CD4-positive, alpha-beta T cell treated with Interleukin-4 for 1 hour (primary cell): ENCODE measurements at regions not wholly inside any gene's neighbourhood (a gene's known extent, or its start where the extent isn't known, plus 50 kb on each side); places are given as distances from the start of the nearest gene placed in this dataset.

Experiments used
- DNase-seq, 2 donors: peaks; one replicate each; pipeline ENCODE4 v3.0.0-alpha.2; 2020 to 2022

DNA sequence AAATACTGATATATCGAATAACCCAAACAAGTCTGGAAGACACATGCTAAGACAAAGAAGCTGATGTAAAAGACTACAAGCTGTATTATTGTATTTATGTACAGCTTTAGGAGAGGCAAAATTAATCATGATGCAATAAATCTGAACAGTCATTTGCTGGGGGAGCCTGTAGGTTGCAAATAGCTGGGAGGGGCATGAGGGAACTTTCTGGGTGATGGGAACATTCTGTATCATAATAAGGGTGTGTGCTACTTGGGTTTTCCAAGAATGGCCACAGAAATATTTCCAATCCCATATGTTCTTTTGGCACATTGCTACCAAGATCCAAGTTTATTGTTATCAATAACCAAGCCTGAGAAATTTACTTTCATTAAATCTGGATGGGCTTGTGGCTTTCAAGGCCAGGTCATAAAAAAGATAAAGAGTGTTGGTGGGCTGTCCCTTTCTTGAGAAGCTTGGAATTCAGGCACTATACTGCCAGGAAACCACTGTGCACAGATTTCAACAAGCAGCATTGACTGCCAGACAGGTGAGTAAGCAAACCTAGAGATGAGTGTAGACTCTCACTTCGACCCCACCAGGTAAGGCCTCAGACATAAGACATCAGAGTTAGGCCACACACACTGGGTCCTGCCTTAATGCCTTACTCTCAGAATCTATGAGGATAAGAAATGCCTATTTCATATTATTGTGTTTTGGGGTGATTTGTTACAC, 629.7 kb upstream of the FZD8 start:
- no peak for DNase-seq

DNA sequence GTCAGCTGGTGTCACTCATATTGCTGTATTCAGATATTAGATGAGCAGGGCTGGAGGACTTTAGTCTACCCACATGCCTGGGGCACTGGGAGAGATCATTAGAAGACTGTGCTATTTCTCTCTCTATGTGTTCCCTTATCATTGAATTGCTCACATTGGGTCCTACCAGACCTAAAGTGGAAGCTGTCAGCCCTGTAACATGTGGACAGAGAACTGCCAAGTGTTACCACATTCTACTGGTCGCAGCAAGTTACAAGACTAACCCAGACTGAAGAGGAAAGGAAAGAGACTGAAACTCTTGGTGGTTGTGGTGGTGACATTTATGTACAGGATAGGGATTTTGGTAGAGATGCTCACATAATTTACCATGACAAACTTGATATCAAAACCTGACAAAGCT, 627.1 kb upstream of the FZD8 start:
- DNase-seq = no peak

DNA sequence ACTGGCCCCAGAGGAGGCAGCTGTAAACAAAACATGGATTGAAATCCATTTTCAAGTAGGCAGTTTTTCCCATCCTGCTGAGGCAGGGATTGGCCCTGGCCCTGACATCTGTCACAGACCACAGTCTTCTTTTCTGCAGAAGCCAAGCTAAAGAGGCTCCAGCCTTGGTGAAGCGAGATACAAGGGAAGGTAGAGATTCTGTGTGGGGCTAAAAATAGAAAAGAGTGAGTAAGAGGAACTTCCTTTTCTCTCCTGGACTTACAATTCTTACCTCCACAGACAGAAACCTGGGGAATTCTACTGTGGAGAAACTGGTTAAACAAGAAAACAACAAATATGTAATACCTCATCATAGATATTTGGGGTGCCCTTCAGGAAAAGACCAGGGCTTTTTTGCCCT, 624.8 kb upstream of the FZD8 start:
- no peak for DNase-seq

DNA sequence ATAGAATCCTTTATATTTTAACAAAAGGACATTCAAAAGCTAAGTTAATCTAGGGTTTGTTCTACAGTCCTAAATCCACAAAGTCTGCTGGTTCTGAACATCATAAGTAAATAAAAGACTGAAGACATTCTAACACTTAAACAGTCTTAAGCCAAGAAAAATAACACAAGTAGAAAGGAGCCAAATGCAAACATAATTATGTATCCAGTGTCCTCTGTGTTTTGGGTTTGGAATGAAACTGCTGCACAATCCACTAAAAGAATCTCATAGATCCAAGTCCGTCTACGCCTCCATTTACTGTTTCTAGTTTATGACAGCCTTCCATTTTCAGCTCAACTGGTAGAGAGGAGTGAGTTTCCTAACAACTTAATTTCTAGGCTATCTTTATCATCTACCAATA, 623.6 kb upstream of the FZD8 start:
- no peak for DNase-seq

DNA sequence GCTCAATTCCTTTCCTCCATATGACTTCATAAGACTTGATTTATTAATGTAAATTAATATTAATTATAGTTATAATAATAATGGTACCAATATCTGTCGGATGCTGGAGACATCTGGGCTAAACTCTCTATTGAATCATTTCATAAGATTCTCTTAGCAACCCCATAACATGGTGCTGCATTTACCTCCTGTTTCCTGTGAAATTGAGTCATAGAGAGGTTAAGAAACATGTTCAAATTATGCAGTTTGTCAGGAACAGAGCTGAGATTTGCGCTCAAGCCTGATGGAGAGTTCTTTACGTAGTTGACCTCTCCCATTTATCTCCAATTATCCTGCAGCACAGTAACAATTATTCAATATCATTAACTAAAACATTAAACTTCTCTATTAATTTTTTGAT, 621.8 kb upstream of the FZD8 start:
- no peak for DNase-seq

DNA sequence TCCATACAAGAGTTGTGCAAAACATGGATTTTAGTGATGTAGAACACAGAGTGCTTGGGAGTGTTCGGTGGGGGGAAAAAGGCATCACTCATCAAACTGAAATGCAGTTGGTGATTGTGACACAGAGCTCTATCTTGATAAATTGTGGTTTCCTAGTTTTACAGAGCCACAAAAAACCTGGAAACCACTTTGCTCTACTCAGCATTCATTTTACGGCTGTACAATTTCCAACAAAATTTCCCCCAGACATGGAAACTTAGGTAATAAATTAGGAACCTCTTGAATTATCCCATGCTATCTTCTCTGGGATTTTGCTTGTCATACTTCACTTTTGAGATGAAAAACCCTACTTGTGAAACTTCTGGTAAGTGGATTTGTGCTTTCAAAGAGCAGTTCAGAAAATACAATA, 614.9 kb upstream of the FZD8 start:
- DNase-seq = no peak

DNA sequence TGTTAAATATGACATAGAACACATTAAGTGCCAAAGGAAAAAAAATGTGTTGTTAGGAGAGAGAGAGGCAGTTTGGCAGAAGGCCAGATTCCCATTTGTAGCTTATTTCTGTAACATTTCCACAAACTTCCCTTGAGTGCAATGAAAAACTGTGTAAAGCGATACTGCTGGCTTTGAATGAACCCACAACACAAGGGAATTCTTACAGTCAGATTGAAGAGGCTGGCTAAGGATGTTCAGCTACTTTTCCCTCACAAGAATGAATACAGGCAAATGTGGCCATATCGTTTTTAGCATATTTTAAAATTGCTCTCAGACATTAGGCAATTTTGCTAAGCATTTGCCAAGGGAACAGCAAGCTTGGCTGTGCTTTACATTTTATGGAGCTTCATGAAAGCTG, 614.1 kb upstream of the FZD8 start:
- DNase-seq = no peak

DNA sequence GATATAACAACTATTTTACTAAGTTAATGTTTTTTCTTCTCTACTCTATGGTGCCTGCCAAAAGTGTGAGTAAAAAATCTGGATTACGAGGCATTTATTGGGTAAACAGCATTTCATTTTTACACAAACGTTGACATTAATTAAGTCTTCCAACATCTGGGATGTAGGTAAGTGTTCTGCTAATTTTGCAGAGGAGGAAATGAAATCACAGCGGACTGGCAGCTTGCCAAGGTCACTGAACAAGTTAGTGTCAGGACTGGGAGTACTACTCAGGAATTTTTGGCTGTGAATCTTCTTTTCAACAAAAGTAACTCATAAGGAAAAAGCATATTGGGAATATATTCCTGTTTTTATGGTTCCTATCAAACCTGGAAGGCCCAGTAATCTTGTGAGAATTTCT, 612.1 kb upstream of the FZD8 start:
- DNase-seq = no peak

DNA sequence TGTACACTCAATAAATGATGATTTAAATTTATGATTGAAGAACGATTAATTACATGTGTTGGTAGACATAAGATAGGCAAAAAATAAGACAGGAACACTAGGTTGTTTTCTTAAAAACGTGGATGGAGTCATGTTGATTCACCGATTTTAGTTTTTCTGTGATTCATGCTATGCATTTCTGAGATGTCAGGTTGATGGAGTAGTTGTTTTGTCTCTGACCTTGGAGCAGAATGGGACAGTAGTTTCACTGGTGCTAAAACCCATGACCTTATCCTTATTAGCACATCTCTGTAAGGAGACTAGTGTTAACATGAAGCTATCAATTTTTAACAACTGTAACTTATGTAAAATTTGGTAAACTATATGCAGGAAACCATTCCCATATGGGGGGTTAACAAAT, 611.6 kb upstream of the FZD8 start:
- DNase-seq = no peak

DNA sequence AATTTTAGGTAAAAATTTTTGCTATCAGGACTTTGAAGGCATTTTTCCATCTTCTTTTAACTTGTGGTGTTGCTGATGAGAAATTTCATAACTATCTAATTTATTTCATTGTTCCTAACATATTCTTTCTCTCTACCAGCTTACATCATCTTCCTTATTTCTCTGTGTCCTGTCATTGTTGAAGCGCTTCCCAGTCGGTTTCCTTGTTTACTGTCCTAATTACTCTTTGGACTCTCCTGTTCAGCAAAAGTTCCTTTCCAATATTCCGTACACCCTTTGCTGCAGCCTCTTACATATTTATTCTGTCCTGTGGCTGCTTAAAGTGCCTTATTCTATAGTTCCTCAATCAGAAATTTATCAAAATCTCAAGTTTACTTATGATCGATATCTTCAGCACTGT, 609.0 kb upstream of the FZD8 start:
- DNase-seq = no peak

DNA sequence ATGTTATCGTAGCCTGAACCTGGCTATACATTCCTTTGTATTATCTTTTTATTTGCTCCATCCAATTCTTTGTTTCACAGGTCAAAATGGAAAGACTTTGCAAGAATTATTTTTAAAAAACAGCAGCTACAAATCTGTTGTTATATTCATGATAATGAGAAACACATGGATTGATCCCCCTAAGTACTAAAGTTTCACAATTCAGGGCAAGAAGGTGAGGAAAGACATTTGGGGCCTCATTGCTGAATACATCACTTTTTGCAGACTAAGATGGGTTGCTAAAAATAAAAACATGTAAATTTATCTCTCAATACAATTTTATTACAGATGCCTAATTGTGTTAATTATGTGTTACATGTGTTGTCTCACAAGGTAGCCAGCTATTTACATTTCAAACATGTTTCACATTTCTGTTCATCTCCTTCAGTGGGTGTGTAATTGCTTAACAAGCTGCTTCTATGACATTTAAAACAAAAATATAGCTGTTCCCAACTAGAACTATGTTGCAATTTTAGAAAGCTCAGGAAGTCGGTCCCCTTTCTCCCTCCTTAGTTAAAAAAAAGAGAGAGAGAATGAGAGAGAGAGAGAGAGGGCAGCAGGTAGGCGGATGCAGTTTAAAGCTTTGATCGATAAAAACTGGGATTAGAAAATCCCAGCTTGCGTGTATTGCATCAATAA, 606.3 kb upstream of the FZD8 start:
- DNase-seq = no peak

DNA sequence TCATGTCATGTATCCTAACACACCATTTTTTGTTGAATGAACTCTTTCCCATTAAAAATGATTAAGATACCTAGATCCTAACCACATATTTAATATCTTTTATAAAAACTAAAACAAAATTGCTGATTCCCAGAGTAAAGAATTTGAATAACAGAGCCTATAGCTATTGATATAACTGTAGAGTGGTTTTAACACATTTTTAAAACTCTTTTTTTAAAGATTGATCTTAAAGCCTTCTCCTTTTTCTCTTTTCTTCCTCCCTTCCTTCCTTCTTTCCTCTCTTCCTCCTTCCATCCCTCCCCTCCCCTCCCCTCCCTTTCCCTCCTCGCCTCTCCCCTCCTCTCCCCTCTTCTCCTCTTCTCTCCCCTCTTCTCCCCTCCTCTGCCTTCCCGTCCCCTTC, 605.4 kb upstream of the FZD8 start:
- no peak for DNase-seq

DNA sequence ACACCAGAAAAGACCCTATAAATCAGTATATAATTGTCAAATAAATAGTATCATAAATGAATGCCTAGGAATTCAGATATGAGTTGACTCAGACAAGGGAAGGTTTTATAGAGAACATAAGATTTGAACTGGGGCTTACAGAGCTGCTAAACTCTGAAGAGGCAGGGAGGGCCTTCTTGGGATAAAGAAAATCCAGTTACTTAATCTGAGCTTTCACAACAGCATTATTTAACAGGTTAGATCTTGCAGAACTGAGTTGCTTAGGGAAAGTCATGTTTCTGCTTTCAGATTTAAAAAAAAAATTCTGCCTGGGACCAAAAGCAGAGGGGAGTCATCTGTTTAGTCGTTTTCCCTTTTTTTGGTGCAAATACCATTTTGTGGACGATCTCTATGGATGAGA, 594.8 kb upstream of the FZD8 start:
- DNase-seq = no peak

DNA sequence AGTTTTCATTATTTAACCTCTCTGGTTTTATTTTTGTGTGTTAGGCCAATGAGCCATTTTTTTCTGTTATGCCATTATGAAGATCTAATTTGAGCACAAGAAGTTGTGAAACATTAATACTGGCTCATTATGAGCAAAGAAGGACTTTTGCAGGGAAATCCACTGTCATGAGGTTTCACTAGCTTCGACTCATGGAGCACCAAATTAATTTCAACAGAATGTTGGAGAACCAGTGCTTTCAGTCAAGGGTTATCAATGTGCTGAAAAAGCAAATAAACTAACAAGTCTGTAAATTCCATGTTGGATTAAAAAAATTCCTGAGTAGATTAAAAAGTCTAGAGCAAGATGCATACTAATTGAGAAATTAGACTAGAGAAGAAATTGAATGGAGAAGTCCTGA, 594.2 kb upstream of the FZD8 start:
- DNase-seq = no peak

DNA sequence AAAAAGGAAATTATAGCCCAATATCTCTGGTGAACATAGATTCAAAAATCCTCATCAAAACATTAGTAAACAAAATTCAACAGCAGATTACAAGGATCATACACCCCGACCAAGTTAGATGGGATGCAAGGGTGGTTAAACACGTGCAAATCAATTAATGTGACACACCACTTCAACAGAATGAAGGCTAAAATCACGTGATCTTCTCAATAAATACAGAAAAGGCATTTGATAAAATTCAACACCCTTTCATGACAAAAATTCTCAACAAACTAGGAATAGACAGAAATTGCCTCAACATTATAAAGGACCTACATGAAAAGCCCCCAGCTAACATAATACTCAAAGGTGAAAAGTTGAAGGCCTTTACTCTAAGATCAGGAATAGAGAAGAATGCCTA, 590.8 kb upstream of the FZD8 start:
- DNase-seq = no peak

DNA sequence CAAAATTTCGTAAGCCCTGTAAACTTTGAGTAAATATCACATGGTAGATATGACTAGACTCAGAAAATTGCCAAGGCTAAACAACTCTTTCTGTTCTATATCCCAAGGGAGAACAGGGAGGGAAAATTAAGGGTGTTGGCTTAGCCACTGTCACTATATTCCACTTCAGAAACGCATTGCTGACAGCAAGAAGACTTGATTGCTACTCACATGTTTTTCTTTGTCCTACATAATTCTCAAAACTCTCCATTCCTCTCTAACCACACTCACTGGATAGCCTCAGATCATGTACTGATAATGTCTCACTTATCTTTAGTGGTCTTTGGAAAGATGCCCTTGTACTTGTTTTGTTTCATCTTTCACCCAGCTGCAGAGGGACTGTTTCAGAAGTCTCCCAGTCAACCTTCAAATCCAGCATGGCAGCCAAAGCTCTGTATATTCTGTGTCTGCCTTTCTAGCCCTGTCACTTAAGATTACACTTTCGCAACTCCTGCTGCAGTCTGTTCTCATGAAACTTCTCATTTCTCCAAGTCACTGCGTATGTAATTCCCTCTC, 582.4 kb upstream of the FZD8 start:
- no peak for DNase-seq

DNA sequence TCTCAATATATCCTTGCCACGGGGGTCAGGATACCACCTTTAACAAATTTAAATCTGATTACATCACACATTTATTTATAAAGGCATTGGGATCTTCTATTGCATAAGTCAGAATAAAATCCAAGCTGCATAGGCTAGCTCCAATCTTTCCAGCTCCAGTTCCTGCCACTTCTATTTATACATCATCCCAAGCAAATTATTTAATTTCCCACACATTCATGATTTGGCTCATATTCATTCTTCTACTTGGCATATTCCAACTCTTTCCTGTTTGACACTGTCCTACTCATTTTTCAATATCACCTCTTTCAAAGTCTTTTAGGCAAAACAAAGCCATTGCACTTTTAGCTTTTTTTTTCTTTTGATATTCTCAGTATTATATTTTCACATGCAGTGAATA, 579.0 kb upstream of the FZD8 start:
- no peak for DNase-seq

DNA sequence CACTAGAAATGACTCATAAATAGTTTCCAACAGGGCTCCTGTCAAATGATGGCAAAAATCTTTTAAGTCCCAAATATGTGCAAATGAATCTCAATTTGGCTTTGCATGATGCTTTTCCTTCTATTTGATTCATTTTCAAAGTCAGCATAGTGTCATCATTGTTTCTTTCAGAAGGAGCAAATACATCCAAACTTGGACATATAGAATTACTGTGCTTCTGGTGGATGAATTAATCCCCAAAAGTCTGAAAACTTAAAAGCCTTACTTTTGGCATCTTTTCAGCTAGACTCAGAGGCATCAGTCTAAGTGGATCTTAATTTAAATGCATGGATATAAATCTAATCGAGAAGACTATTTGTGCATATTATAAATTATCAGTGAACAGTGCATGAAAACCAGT, 578.1 kb upstream of the FZD8 start:
- no peak for DNase-seq

DNA sequence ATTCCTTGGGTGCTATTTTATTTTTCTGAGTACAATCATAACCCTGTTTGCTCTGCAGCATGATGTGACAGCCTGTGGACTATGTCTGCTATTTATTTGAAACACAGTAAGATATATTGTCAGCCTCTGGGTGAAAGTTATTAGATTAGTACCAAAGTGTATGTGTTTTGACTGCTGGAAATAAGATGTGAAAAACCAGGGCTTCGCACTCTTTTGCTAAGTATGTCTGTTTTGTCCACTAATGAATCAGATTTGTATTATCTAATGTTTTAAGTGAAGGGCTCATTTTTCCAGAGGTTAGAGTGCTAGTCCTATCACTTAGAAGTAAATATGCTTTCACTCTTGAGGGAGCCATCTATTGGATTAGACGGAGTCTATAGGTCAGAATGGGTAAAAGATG, 569.8 kb upstream of the FZD8 start:
- DNase-seq = no peak

DNA sequence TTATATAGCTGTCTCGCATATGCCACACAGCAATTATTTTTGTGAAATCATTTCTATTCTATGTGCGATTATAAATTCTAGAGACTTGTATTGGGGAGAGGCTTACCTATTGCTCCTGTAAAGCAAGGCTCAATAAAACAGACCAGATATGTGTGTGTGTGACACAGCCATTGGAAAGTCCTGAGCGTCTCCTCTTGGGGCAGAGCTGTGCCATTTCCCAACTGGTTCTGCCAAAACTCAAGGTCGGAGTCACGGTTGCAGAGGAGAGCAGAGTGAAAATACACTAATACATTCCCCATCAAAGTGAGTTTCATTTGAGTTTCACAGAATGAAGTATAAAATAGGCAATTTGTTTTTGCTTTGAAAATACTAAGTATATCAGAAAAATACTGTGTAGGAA, 567.4 kb upstream of the FZD8 start:
- DNase-seq = no peak

DNA sequence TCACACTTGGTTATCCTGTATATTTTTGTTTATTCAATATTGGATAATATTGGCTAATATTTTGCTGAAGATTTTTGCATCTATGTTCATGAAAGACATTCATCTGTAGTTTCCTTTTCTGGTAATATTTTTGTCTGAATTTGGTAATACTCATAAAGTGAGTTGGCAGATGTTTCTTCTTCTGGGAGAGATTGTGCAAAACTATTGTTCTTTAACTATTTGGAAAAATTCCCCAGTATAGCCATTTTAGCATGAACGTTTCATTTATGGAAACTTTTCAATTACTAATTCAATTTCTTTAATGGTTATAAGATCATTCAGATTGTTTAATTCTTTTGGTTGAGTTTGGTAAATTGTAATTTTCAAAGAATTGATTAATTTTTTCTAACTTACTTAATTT, 560.8 kb upstream of the FZD8 start:
- DNase-seq = no peak

DNA sequence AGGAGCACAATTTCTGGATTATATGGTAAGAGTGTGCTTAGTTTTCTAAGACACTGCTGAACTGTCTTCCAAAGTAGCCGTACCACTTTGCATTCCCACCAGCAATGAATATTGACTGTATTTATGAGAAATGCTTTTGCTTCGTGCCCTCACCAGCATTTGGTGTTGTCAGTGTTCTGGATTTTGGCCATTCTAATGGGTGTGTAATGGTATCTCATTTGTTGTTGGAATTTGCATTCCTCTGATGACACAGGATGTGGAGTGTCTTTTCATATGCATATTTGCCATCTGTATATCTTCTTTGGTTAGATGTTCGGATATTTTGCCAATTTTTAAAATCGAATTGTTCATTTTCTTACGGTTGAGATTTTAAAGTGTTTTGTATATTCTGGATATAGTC, 558.5 kb upstream of the FZD8 start:
- DNase-seq = no peak

DNA sequence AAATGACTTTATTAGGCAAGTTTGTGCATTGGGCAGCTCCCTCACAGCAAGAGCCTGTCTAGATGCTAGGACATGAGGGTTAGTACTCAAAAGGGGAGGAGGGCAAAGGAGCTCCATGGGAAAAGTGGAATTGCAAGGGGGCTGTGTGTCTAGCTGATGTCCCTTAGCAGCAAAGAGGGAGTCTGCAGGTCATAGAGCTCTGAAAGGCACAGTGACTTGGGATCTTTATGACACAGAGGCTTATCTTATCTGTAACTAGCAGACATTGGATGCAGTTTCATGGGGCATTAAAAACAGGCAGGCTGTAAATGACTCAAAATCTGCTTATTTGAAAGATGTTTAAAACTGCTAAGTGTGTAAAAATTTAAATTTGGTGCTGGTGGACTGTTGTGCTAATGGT, 556.2 kb upstream of the FZD8 start:
- DNase-seq = no peak

DNA sequence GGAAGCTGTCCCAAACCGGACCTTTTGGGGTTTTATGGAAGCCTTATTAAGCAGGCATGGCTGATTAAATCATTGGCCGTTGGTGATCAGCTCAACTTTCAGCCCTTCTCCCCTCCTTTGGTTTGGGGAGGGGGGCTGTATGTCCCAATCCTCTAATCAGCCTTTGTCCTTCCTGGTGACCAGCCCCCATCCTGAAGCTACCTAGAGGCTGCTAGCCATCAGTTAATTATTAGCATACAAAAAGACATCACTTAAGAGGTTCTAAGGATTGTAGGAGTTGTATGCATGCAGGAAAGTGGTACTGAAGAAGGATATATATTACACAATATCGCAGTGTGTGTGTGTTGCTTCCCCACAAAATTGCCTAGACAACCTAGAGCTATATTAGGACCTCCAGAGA, 553.3 kb upstream of the FZD8 start:
- no peak for DNase-seq

DNA sequence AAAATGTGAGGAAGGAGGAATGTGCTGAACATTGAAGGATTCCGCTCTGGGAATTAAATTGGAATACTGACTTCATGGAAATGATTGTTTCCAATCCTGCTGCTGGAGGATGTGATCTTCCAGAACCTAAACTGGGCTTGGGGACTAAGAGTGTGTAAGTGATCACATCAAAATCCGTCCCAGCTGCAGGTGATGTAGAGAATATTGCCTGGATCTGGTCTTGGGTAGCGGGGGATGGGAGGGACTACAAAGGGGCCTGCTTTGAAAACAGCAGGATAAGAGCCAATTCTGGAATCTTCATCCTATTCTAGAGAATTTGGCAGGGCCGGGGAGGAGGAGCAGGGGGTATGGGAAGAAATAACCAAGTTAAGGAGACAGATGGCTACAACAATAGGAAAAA, 552.2 kb upstream of the FZD8 start:
- no peak for DNase-seq
